Thyroid gland (tissue), 4 donors: ENCODE measurements at regions not wholly inside any gene's neighbourhood (a gene's known extent, or its start where the extent isn't known, plus 50 kb on each side); places are given as distances from the start of the nearest gene placed in this dataset.

Experiments
- POLR2A ChIP-seq, 2 donors: fragments of 450-650 bp; IDR thresholded peaks; one replicate each; pipeline ENCODE4 v1.6.1; 2017; ENCODE audit warnings: antibody characterized with exemption in 2 of 2, mild to moderate bottlenecking in 2 of 2, moderate library complexity in 1 of 2
- TF ChIP-seq, protein P1 (sequence below), 6 experiments: fragments of 200-600 bp in 3 of 6; fragments of 450-650 bp in 3 of 6; sonication (generic) in 3 of 6; IDR thresholded peaks; one replicate each; pipeline ENCODE4 v1.5.1; 2016 to 2019; ENCODE audit warnings: antibody characterized with exemption in 6 of 6, mild to moderate bottlenecking in 2 of 6, inconsistent platforms in 1 of 6, moderate library complexity in 1 of 6

DNA sequence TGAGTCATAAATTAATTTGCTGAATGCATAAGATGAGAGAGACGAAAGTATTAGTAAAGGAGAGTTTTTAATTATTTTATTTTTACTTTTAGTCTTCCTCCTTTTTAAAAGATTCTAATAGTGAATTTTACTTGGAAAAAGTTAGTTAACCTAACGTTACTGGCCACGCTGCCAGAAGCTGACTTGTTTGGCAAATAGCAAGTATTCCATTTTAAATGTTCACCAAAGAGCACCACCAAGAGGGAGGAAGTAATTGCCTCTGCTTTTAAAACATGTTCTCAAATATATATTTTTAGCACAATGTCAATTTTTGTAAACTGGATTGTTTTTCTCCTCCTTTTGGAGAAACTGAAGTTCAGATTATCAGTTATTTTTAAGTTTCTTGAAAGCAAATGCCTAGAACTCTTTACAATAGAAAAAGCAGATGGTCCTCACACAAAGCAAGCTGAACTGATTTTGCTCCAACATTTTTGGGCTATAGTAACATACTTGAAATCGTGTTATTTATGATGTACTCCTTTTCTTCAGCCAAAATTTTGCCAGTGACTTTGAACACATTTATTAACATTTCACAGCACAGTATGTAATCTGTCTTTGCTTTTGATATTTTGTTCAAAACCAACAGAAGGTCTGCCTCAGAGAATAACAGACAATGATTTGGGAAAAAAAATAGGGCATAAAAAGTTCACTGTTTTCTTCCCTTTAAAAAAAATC is 1311.0 kb upstream of the FAM98A start:
- TF ChIP-seq, protein P1, sequence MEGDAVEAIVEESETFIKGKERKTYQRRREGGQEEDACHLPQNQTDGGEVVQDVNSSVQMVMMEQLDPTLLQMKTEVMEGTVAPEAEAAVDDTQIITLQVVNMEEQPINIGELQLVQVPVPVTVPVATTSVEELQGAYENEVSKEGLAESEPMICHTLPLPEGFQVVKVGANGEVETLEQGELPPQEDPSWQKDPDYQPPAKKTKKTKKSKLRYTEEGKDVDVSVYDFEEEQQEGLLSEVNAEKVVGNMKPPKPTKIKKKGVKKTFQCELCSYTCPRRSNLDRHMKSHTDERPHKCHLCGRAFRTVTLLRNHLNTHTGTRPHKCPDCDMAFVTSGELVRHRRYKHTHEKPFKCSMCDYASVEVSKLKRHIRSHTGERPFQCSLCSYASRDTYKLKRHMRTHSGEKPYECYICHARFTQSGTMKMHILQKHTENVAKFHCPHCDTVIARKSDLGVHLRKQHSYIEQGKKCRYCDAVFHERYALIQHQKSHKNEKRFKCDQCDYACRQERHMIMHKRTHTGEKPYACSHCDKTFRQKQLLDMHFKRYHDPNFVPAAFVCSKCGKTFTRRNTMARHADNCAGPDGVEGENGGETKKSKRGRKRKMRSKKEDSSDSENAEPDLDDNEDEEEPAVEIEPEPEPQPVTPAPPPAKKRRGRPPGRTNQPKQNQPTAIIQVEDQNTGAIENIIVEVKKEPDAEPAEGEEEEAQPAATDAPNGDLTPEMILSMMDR (IDR thresholded peaks at IDR 0.05), result no peak
- TF ChIP-seq POLR2A (IDR thresholded peaks at IDR 0.05), result no peak
